HepG2 (cell line): ENCODE measurements at regions not wholly inside any gene's neighbourhood (a gene's known extent, or its start where the extent isn't known, plus 50 kb on each side); places are given as distances from the start of the nearest gene placed in this dataset.
A peak's percentile ranks its signal among the peaks of the same experiment; 100 is the strongest.

Experiments used
- ATAC-seq: fragments of 200-7000 bp; cut with Tn5 transposase; 3 replicates; pipeline ENCODE4 v1.9.1; 2020; ENCODE audit warnings: mild to moderate bottlenecking, moderate library complexity
- BruUV-seq: library from RNA; stranded (reverse); fragments of 400-500 nt; replicated peaks from 2 replicates; lab custom pipeline; 2021; lab: Mats Ljungman, UMichigan
- CTCF ChIA-PET: fragments of 300-600 bp; formaldehyde crosslinking; extraction: SDS; loops from one replicate; lab custom pipeline; 2021; ENCODE audit warnings: low total read pairs, inconsistent platforms, low intra/inter-chr PET ratio; lab: Yijun Ruan, JAX
- POLR2A ChIA-PET: fragments of 350-600 bp; sonication (Branson Sonifier 250); formaldehyde crosslinking; loops from one replicate; lab custom pipeline; 2020; ENCODE audit warnings: antibody characterized with exemption, inconsistent platforms; lab: Yijun Ruan, JAX
- DNase-seq: peaks from one replicate; pipeline ENCODE4 v3.0.0-alpha.2; 2015; ENCODE audit warnings: low spot score
- FAIRE-seq: peaks from 3 replicates; lab custom pipeline; 2011; peaks lifted over from hg19 to GRCh38; lab: Jason Lieb, UNC
- H2AFZ ChIP-seq: one replicate; pipeline ENCODE4 v1.6.1; 2011; ENCODE audit warnings: low read length, inconsistent platforms
- H3K27ac ChIP-seq: fragments of 300-600 bp; 3 replicates; pipeline ENCODE4 v1.8.0; 2011; ENCODE audit warnings: mixed run types, mild to moderate bottlenecking, mixed read lengths, low read length, inconsistent platforms; ENCODE audit not compliant: insufficient read depth; ENCODE audit errors: extremely low read length
- H3K27me3 ChIP-seq, 2 experiments: fragments of 200-600 bp in 1 of 2; 2 replicates in 1 of 2; 3 replicates in 1 of 2; pipeline versions ENCODE4 v1.6.0 to v1.8.0; 2011; ENCODE audit warnings: low read length in 2 of 2, mild to moderate bottlenecking in 2 of 2, moderate library complexity in 2 of 2, inconsistent platforms in 1 of 2; ENCODE audit not compliant: insufficient read depth in 2 of 2, control insufficient read depth in 1 of 2
- H3K36me3 ChIP-seq, 2 experiments: fragments of 200-600 bp in 1 of 2; replicated peaks in 1 of 2; 2 replicates in 1 of 2; 3 replicates in 1 of 2; pipeline versions ENCODE4 v1.5.1 to v1.8.0; 2011; ENCODE audit warnings: low read length in 2 of 2, inconsistent platforms in 1 of 2; ENCODE audit not compliant: insufficient read depth in 2 of 2, control insufficient read depth in 1 of 2
- H3K4me1 ChIP-seq: 2 replicates; pipeline ENCODE4 v1.5.1; 2012; ENCODE audit warnings: low read length, inconsistent platforms; ENCODE audit not compliant: insufficient read depth
- H3K4me2 ChIP-seq: 2 replicates; pipeline ENCODE4 v1.6.0; 2011; ENCODE audit warnings: low read depth, low read length, inconsistent platforms
- H3K4me3 ChIP-seq, 3 experiments: fragments of 200-600 bp in 1 of 3; sonication (generic), shearing (Covaris generic) in 1 of 3; replicated peaks in 1 of 3; 2 replicates each; pipeline ENCODE4 v1.5.1; 2011 to 2016; ENCODE audit warnings: low read length in 3 of 3, inconsistent platforms in 2 of 3, low read depth in 2 of 3, mild to moderate bottlenecking in 2 of 3, control low read depth in 1 of 3, mixed read lengths in 1 of 3; ENCODE audit not compliant: insufficient read depth in 1 of 3
- H3K79me2 ChIP-seq: one replicate; pipeline ENCODE4 v1.6.1; 2011; ENCODE audit warnings: low read length, inconsistent platforms; ENCODE audit not compliant: insufficient read depth
- H3K9ac ChIP-seq: 2 replicates; pipeline ENCODE4 v1.6.0; 2011; ENCODE audit warnings: mild to moderate bottlenecking, low read depth, low read length, inconsistent platforms; ENCODE audit not compliant: insufficient read depth
- H3K9me3 ChIP-seq: 2 replicates; pipeline ENCODE4 v1.5.1; 2012; ENCODE audit warnings: mild to moderate bottlenecking, low read length
- H4K20me1 ChIP-seq: 2 replicates; pipeline ENCODE4 v1.6.0; 2011; ENCODE audit warnings: inconsistent platforms, mild to moderate bottlenecking, low read length, moderate library complexity; ENCODE audit not compliant: insufficient read depth
- HNRNPUL1 ChIP-seq: fragments of 200-400 bp; formaldehyde crosslinking; IDR thresholded peaks from 2 replicates; pipeline ENCODE4 v1.6.1; 2017; ENCODE audit warnings: low read depth, mild to moderate bottlenecking, low read length, moderate library complexity
- JUN ChIP-seq: sonication (generic); formaldehyde crosslinking; IDR thresholded peaks from 2 replicates; pipeline ENCODE4 v1.4.0; 2020; ENCODE audit warnings: mild to moderate bottlenecking, missing genetic modification reagents
- MAFF ChIP-seq: IDR thresholded peaks from 2 replicates; pipeline ENCODE4 v1.6.1; 2011; ENCODE audit warnings: low read depth, low read length, improper control_type of control experiment
- MAFK ChIP-seq, 2 experiments: IDR thresholded peaks in 1 of 2; conservative IDR thresholded peaks in 1 of 2; 2 replicates each; pipeline ENCODE4 v1.6.1; 2011; ENCODE audit warnings: improper control_type of control experiment in 2 of 2, low read length in 2 of 2
- NCOA1 ChIP-seq: sonication (generic); formaldehyde crosslinking; IDR thresholded peaks from 2 replicates; pipeline ENCODE4 v1.9.0; 2021; ENCODE audit warnings: missing genetic modification reagents
- STAT5B ChIP-seq: sonication (generic); formaldehyde crosslinking; IDR thresholded peaks from 2 replicates; pipeline ENCODE4 v1.4.0; 2020; ENCODE audit warnings: missing genetic modification reagents
- ZBTB33 ChIP-seq: sonication (generic); formaldehyde crosslinking; IDR thresholded peaks from 2 replicates; pipeline ENCODE4 v1.4.0; 2020; ENCODE audit warnings: missing genetic modification reagents
- ZNF225 ChIP-seq: sonication (generic); formaldehyde crosslinking; IDR thresholded peaks from 2 replicates; pipeline ENCODE4 v1.4.0; 2020; ENCODE audit warnings: mild to moderate bottlenecking, missing genetic modification reagents
- ZNF577 ChIP-seq: sonication (generic); formaldehyde crosslinking; IDR thresholded peaks from 2 replicates; pipeline ENCODE4 v1.4.0; 2020; ENCODE audit warnings: mild to moderate bottlenecking, low read depth, missing genetic modification reagents, borderline replicate concordance
- WGBS: methylation state at CpG from one replicate; pipeline ENCODE4 v1.1.6; 2017; ENCODE audit warnings: low lambda C conversion rate; 5-methylcytosine and 5-hydroxymethylcytosine counted together
- in situ Hi-C: cut with HindIII; loops from 2 replicates; pipeline ENCODE4 v1.10.0; 2017; ENCODE audit warnings: low pct_unique_long_range_greater_than_20kb; ENCODE audit not compliant: extremely low pct_ligation_motif_present
- intact Hi-C: fragments of 100-400 bp; cut with micrococcal nuclease; formaldehyde crosslinking; loops from one replicate; pipeline ENCODE4 v1.10.0; 2022; ENCODE audit not compliant: unreplicated experiment

- no peaks in the 10 kb centered on the region for H3K79me2 ChIP-seq
- no peak for ATAC-seq
- TF ChIP-seq HNRNPUL1 (no peak), JUN (CRISPR knock-in tag) (no peak), ZBTB33 (CRISPR knock-in tag) (no peak), MAFK (conservative IDR thresholded peaks at IDR 0.05 in 1 of 2, IDR thresholded peaks at IDR 0.05 in 1 of 2; ENCODE audit: low read length in 2 of 2) (peak; percentile 84 to 94), ZNF225 (CRISPR knock-in tag) (no peak), STAT5B (CRISPR knock-in tag) (no peak), ZNF577 (no peak), NCOA1 (no peak), MAFF (peak; percentile 89)
- TF ChIP-seq, all 625 proteins: peak for 2
- H3K27me3 ChIP-seq = 0 out of 5 replicates have a peak, but pooled peaks cover 0 to 2% of the 10 kb centered on the region in 2 experiments
- no peaks in the 10 kb centered on the region for H3K36me3 ChIP-seq
- no TSS peak for BruUV-seq
- POLR2A ChIA-PET = no interaction called here
- CTCF ChIA-PET = no interaction called here
- intact Hi-C loops = no loop called here
- H3K4me2 ChIP-seq = no peak overlapping the region
- no peak overlapping the region for H3K27ac ChIP-seq
- no peak for DNase-seq
- no peaks in the 10 kb centered on the region for H3K4me1 ChIP-seq
- FAIRE-seq = no peak
- no peak overlapping the region for H3K4me3 ChIP-seq
- H3K9me3 ChIP-seq = no peaks in the 10 kb centered on the region
- in situ Hi-C loops = no loop called here
- H3K9ac ChIP-seq = no peak overlapping the region
- no peaks in the 10 kb centered on the region for H4K20me1 ChIP-seq
- H2AFZ ChIP-seq = no peak overlapping the region
- 57% methylated on average over 9 of the region's 9 CpGs for WGBS
These were observed 127.6 kb upstream of the RBPJ start for GRCh38 chr4:26192899-26193869.
